Fibroblast of lung (primary cell): ENCODE measurements at regions not wholly inside any gene's neighbourhood (a gene's known extent, or its start where the extent isn't known, plus 50 kb on each side); places are given as distances from the start of the nearest gene placed in this dataset.

Experiments
- DNase-seq, 2 donors: peaks; one replicate each; pipeline versions ENCODE4 v3.0.0 to v3.0.0-alpha.2; 2010; ENCODE audit warnings: low read depth in 2 of 2
- H2AFZ ChIP-seq: 2 replicates; pipeline ENCODE4 v1.5.1; 2012; ENCODE audit warnings: low read length, control low read depth, inconsistent platforms
- H3K27ac ChIP-seq: 2 replicates; pipeline ENCODE4 v1.5.1; 2011; ENCODE audit warnings: low read length, control low read depth; ENCODE audit not compliant: insufficient read depth
- H3K27me3 ChIP-seq: 2 replicates; pipeline ENCODE4 v1.5.1; 2011; ENCODE audit warnings: mild to moderate bottlenecking, low read length; ENCODE audit not compliant: control insufficient read depth, insufficient read depth
- H3K36me3 ChIP-seq: 2 replicates; pipeline ENCODE4 v1.5.1; 2011; ENCODE audit warnings: low read length; ENCODE audit not compliant: control insufficient read depth, insufficient read depth
- H3K4me1 ChIP-seq: 2 replicates; pipeline ENCODE4 v1.5.1; 2011; ENCODE audit warnings: low read length; ENCODE audit not compliant: control insufficient read depth, insufficient read depth; ENCODE audit errors: extremely low read depth
- H3K4me2 ChIP-seq: 2 replicates; pipeline ENCODE4 v1.5.1; 2011; ENCODE audit warnings: low read length, control low read depth; ENCODE audit not compliant: insufficient read depth; ENCODE audit errors: extremely low read depth
- H3K4me3 ChIP-seq, 4 experiments: fragments of 200-600 bp in 1 of 4; sonication (generic) in 1 of 4; replicated peaks in 1 of 4; 2 replicates each; pipeline ENCODE4 v1.5.1; 2011 to 2016; ENCODE audit warnings: low read length in 4 of 4, low read depth in 3 of 4, mild to moderate bottlenecking in 3 of 4, control low read depth in 2 of 4, inconsistent platforms in 1 of 4, mixed read lengths in 1 of 4; ENCODE audit not compliant: insufficient read depth in 1 of 4; ENCODE audit errors: control extremely low read depth in 1 of 4
- H3K79me2 ChIP-seq: 2 replicates; pipeline ENCODE4 v1.5.1; 2012; ENCODE audit warnings: mild to moderate bottlenecking, low read length, inconsistent platforms; ENCODE audit not compliant: control insufficient read depth, insufficient read depth
- H3K9ac ChIP-seq: 2 replicates; pipeline ENCODE4 v1.5.1; 2011; ENCODE audit warnings: mild to moderate bottlenecking, low read length, control low read depth; ENCODE audit not compliant: insufficient read depth
- H3K9me3 ChIP-seq: 2 replicates; pipeline ENCODE4 v1.5.1; 2012; ENCODE audit warnings: low read depth, low read length; ENCODE audit not compliant: control insufficient read depth, insufficient read depth
- H4K20me1 ChIP-seq: 2 replicates; pipeline ENCODE4 v1.5.1; 2011; ENCODE audit warnings: low read length; ENCODE audit not compliant: control insufficient read depth, insufficient read depth; ENCODE audit errors: extremely low read depth
- CTCF ChIP-seq, 2 donors: IDR thresholded peaks in 1 of 2; conservative IDR thresholded peaks in 1 of 2; 1 replicate in 1 of 2; 2 replicates in 1 of 2; pipeline ENCODE4 v1.5.1; 2011 to 2012; ENCODE audit warnings: low read length in 2 of 2, control low read depth in 1 of 2, inconsistent platforms in 1 of 2, low read depth in 1 of 2, mild to moderate bottlenecking in 1 of 2
- EZH2 ChIP-seq: IDR thresholded peaks from 2 replicates; pipeline ENCODE4 v1.5.1; 2012; ENCODE audit warnings: low read length, control low read depth, mild to moderate bottlenecking; ENCODE audit errors: missing control alignments

DNA sequence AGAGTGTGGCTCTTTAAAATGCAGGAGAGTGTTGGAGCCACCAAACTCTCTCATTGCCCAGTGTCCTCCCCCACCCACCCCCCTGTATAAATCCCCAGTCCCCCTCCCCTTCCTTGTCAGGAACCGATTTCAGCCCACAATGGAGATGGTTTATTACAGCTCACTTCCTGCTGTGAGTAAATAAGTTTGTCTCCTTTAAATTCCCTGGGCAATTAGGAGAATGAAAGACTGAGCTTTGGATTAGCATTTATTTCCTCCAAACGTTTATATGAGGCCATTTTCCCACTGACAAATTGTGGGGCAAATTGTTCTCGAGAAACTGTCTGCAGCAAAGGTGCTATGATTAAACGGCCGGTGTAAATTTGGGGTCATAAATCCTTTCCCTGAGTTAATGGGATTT is 128.8 kb downstream of the DHX35 start:
- Histone ChIP-seq H3K9me3 (no peaks in the 10 kb centered on the region), H3K27me3 (no peaks in the 10 kb centered on the region)
- DNase-seq: no peak

DNA sequence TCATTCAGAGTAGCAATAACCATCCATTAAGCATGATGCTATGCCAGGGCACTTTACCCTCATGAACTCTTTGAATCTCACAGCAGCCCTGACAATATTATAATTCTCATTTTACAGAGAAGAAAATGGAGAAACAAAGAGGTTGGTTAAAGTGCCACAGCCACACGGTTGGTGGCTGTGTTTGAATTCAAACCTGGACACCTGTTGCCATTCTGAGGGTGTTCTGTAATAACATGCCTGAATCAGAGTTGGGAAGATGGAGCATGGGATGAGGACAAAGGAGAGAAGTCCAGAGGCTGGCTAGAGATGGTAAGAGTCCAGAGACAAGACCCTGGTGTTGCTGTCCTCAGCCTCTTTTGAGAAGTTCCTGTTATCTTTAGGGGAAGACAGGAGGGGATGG is 127.7 kb downstream of the DHX35 start:
- H3K27me3 ChIP-seq: no peaks in the 10 kb centered on the region
- H3K9ac ChIP-seq: no peak overlapping the region
- H3K79me2 ChIP-seq: no peaks in the 10 kb centered on the region
- TF ChIP-seq CTCF (conservative IDR thresholded peaks at IDR 0.05 in 1 of 2, IDR thresholded peaks at IDR 0.05 in 1 of 2; ENCODE audit: low read depth in 1 of 2, low read length in 2 of 2): no peak
- TF ChIP-seq EZH2: no peak
- no peak for DNase-seq
- H4K20me1 ChIP-seq: no peaks in the 10 kb centered on the region
- no peak overlapping the region for H3K4me3 ChIP-seq
- no peak overlapping the region for H3K27ac ChIP-seq
- H3K9me3 ChIP-seq: no peaks in the 10 kb centered on the region
- H2AFZ ChIP-seq: no peak overlapping the region
- H3K4me1 ChIP-seq: no peaks in the 10 kb centered on the region
- H3K4me2 ChIP-seq: no peak overlapping the region
- H3K36me3 ChIP-seq: no peaks in the 10 kb centered on the region

More for the DNA sequence above, 128.8 kb downstream of the DHX35 start:
- TF ChIP-seq EZH2 (no peak), CTCF (conservative IDR thresholded peaks at IDR 0.05 in 1 of 2, IDR thresholded peaks at IDR 0.05 in 1 of 2; ENCODE audit: low read depth in 1 of 2, low read length in 2 of 2) (no peak)
- H3K4me2 ChIP-seq: no peak overlapping the region
- no peak overlapping the region for H3K9ac ChIP-seq
- H3K36me3 ChIP-seq: no peaks in the 10 kb centered on the region
- no peak overlapping the region for H3K4me3 ChIP-seq
- no peak overlapping the region for H3K27ac ChIP-seq
- H3K4me1 ChIP-seq: no peaks in the 10 kb centered on the region
- no peaks in the 10 kb centered on the region for H4K20me1 ChIP-seq
- H3K79me2 ChIP-seq: no peaks in the 10 kb centered on the region
- H2AFZ ChIP-seq: no peak overlapping the region
